HG03045 (cell line): ENCODE measurements at regions not wholly inside any gene's neighbourhood (a gene's known extent, or its start where the extent isn't known, plus 50 kb on each side); places are given as distances from the start of the nearest gene placed in this dataset.
"Not testable (repeated sequence)": the region's sequence is repeated elsewhere in the genome, so short reads cannot be mapped to it uniquely, and the experiment has no call there.

Experiments
- ATAC-seq: cut with Tn5 transposase; IDR thresholded peaks from one replicate; pipeline ENCODE4 v1.9.1; 2021; ENCODE audit warnings: mild to moderate bottlenecking, moderate library complexity; ENCODE audit not compliant: unreplicated experiment

- not testable (repeated sequence) for ATAC-seq
Measured at GRCh38 chr6:113254194-113254593, 603.0 kb upstream of the MARCKS start.

GRCh38 chr6:113258771-113259170 is 598.4 kb upstream of the MARCKS start:
- ATAC-seq, result no peak

GRCh38 chr6:113271437-113271836 is 585.7 kb upstream of the MARCKS start:
- ATAC-seq, result no peak

GRCh38 chr6:113276601-113277000 is 580.5 kb upstream of the MARCKS start:
- no peak for ATAC-seq

- ATAC-seq, result no peak
Measured at GRCh38 chr6:113277111-113277510, 580.0 kb upstream of the MARCKS start.

GRCh38 chr6:113281014-113281413 is 576.1 kb upstream of the MARCKS start:
- no peak for ATAC-seq

- ATAC-seq, result no peak
Measured at GRCh38 chr6:113281431-113281830, 575.7 kb upstream of the MARCKS start.

GRCh38 chr6:113287396-113287795 is 569.7 kb upstream of the MARCKS start:
- ATAC-seq, result peak; percentile 72

GRCh38 chr6:113288409-113288808 is 568.7 kb upstream of the MARCKS start:
- ATAC-seq, result no peak

GRCh38 chr6:113289166-113289565 is 568.0 kb upstream of the MARCKS start:
- no peak for ATAC-seq

GRCh38 chr6:113290684-113291083 is 566.5 kb upstream of the MARCKS start:
- ATAC-seq, result no peak

GRCh38 chr6:113291751-113292445 is 565.2 kb upstream of the MARCKS start:
- ATAC-seq, result no peak

GRCh38 chr6:113292646-113293422 is 564.3 kb upstream of the MARCKS start:
- ATAC-seq, result peak; percentile 81

GRCh38 chr6:113293423-113293740 is 563.8 kb upstream of the MARCKS start:
- ATAC-seq, result no peak

GRCh38 chr6:113299531-113299930 is 557.6 kb upstream of the MARCKS start:
- no peak for ATAC-seq

GRCh38 chr6:113301651-113302050 is 555.5 kb upstream of the MARCKS start:
- no peak for ATAC-seq

GRCh38 chr6:113304116-113304515 is 553.0 kb upstream of the MARCKS start:
- no peak for ATAC-seq

GRCh38 chr6:113306552-113307145 is 550.5 kb upstream of the MARCKS start:
- ATAC-seq, result peak; percentile 95

GRCh38 chr6:113308266-113308665 is 548.9 kb upstream of the MARCKS start:
- no peak for ATAC-seq

GRCh38 chr6:113313841-113314240 is 543.3 kb upstream of the MARCKS start:
- ATAC-seq, result no peak

GRCh38 chr6:113315165-113315564 is 542.0 kb upstream of the MARCKS start:
- ATAC-seq, result no peak

- no peak for ATAC-seq
Measured at GRCh38 chr6:113315879-113316278, 541.3 kb upstream of the MARCKS start.
